ENCODE measurements at regions not wholly inside any gene's neighbourhood (a gene's known extent, or its start where the extent isn't known, plus 50 kb on each side); places are given as distances from the start of the nearest gene placed in this dataset.

GRCh38 chr3:132084982-132085381, 50.2 kb upstream of the CPNE4 start:
- TF ChIP-seq CTCF (IDR thresholded peaks at IDR 0.05; ENCODE audit: insufficient read depth, low read length, poor library complexity, severe bottlenecking) (no peak), EZH2phosphoT487 (conservative IDR thresholded peaks at IDR 0.05; ENCODE audit: low read length) (no peak)

Data from SU-DHL-6 (cell line).